ENCODE measurements at regions not wholly inside any gene's neighbourhood (a gene's known extent, or its start where the extent isn't known, plus 50 kb on each side); places are given as distances from the start of the nearest gene placed in this dataset.

DNA sequence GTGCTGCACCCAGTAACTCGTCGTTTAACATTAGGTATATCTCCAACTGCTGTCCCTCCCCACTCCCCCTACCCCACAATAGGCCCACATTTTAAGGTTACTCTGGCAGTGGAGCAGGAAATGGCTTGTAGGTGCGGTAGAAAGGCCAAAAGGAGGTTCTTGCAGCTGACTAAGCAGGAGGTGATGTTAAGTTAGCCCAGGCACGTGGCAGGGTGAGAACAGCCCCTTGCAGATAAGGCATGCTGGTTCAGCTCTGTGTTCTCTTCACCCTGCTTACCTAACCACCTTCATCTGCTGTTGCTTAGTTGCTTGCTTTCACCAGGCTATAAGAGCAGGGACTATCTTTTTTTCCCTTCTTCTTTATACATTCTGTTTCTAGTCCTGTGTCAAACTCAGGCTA is 1082.8 kb upstream of the RBFOX1 start:
- Histone ChIP-seq H3K4me2 (ENCODE audit: low read length) (no peak overlapping the region), H4K20me1 (ENCODE audit: insufficient read depth, low read length) (no peaks in the 10 kb centered on the region), H3K4me1 (ENCODE audit: low read length) (no peaks in the 10 kb centered on the region), H3K9me3 (ENCODE audit: insufficient read depth, low read length) (no peaks in the 10 kb centered on the region), H3K36me3 (replicated peaks; ENCODE audit: low read depth, low read length) (no peaks in the 10 kb centered on the region), H3K27ac (ENCODE audit: low read length) (no peak overlapping the region), H3K27me3 (ENCODE audit: low read depth, low read length) (no peaks in the 10 kb centered on the region), H3K4me3 (ENCODE audit: low read length) (no peak overlapping the region), H3K9ac (ENCODE audit: low read length) (no peak overlapping the region), H3K79me2 (ENCODE audit: low read length) (no peaks in the 10 kb centered on the region), H2AFZ (ENCODE audit: low read depth, low read length) (no peak overlapping the region)
- TF ChIP-seq EZH2phosphoT487 (IDR thresholded peaks at IDR 0.05; ENCODE audit: low read depth) = no peak
- TF ChIP-seq, protein P1, sequence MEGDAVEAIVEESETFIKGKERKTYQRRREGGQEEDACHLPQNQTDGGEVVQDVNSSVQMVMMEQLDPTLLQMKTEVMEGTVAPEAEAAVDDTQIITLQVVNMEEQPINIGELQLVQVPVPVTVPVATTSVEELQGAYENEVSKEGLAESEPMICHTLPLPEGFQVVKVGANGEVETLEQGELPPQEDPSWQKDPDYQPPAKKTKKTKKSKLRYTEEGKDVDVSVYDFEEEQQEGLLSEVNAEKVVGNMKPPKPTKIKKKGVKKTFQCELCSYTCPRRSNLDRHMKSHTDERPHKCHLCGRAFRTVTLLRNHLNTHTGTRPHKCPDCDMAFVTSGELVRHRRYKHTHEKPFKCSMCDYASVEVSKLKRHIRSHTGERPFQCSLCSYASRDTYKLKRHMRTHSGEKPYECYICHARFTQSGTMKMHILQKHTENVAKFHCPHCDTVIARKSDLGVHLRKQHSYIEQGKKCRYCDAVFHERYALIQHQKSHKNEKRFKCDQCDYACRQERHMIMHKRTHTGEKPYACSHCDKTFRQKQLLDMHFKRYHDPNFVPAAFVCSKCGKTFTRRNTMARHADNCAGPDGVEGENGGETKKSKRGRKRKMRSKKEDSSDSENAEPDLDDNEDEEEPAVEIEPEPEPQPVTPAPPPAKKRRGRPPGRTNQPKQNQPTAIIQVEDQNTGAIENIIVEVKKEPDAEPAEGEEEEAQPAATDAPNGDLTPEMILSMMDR (IDR thresholded peaks at IDR 0.05; ENCODE audit: low read depth, low read length) = no peak

DNA sequence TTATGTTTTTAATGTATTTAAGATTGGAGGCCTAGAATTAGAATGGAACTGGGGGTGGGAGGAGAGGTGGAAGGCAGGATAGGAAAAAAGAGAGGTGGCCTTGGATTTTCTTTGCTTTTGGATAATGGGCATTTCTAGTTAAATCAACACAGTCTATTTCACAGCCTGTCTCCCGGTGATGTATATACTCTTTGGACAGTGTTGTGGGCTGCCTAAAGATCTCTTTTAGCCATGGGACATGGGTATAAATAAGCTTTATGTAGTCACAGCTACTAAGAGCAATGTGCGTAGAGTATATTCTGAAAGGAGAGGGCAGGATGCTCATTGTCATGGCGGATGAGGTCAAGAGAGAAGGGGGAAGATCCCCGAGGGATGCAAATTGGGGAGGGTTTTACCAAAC is 1084.4 kb upstream of the RBFOX1 start:
- TF ChIP-seq, protein P1 (IDR thresholded peaks at IDR 0.05; ENCODE audit: low read depth, low read length) = no peak
- no peak for TF ChIP-seq EZH2phosphoT487 (IDR thresholded peaks at IDR 0.05; ENCODE audit: low read depth)
- H3K79me2 ChIP-seq (ENCODE audit: low read length) = no peaks in the 10 kb centered on the region
- no peak overlapping the region for H3K9ac ChIP-seq (ENCODE audit: low read length)
- no peaks in the 10 kb centered on the region for H3K27me3 ChIP-seq (ENCODE audit: low read depth, low read length)
- no peak overlapping the region for H3K4me2 ChIP-seq (ENCODE audit: low read length)
- H3K9me3 ChIP-seq (ENCODE audit: insufficient read depth, low read length) = no peaks in the 10 kb centered on the region
- no peaks in the 10 kb centered on the region for H3K4me1 ChIP-seq (ENCODE audit: low read length)
- H3K36me3 ChIP-seq (replicated peaks; ENCODE audit: low read depth, low read length) = no peaks in the 10 kb centered on the region
- H3K4me3 ChIP-seq (ENCODE audit: low read length) = no peak overlapping the region
- H3K27ac ChIP-seq (ENCODE audit: low read length) = no peak overlapping the region
- H2AFZ ChIP-seq (ENCODE audit: low read depth, low read length) = no peak overlapping the region
- no peaks in the 10 kb centered on the region for H4K20me1 ChIP-seq (ENCODE audit: insufficient read depth, low read length)

DNA sequence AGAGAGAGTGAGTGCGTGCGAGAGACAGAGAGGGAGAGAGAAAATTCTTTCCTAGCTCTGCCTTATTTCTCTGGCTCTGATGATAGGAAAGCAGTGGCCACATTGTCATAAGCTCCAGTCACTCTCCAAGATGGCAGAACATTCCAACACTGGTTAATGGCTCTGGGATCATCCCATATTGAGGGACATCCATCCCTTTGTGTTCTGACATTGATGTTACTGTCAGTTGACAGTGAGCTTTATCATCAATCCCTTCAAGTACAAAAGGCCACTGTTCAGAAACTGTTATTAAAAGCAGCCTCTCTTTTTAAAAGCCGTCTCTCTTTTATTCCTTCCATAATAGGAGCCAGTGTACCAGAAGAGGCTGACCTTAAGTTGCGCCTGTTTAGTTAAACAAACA is 1084.9 kb upstream of the RBFOX1 start:
- Histone ChIP-seq H3K4me3 (ENCODE audit: low read length) (no peak overlapping the region), H3K36me3 (replicated peaks; ENCODE audit: low read depth, low read length) (no peaks in the 10 kb centered on the region), H2AFZ (ENCODE audit: low read depth, low read length) (no peak overlapping the region), H3K79me2 (ENCODE audit: low read length) (no peaks in the 10 kb centered on the region), H3K4me2 (ENCODE audit: low read length) (no peak overlapping the region), H3K9ac (ENCODE audit: low read length) (no peak overlapping the region), H4K20me1 (ENCODE audit: insufficient read depth, low read length) (no peaks in the 10 kb centered on the region), H3K27ac (ENCODE audit: low read length) (no peak overlapping the region), H3K4me1 (ENCODE audit: low read length) (no peaks in the 10 kb centered on the region), H3K27me3 (ENCODE audit: low read depth, low read length) (no peaks in the 10 kb centered on the region), H3K9me3 (ENCODE audit: insufficient read depth, low read length) (no peaks in the 10 kb centered on the region)
- no peak for TF ChIP-seq EZH2phosphoT487 (IDR thresholded peaks at IDR 0.05; ENCODE audit: low read depth)
- TF ChIP-seq, protein P1 (IDR thresholded peaks at IDR 0.05; ENCODE audit: low read depth, low read length) = no peak

DNA sequence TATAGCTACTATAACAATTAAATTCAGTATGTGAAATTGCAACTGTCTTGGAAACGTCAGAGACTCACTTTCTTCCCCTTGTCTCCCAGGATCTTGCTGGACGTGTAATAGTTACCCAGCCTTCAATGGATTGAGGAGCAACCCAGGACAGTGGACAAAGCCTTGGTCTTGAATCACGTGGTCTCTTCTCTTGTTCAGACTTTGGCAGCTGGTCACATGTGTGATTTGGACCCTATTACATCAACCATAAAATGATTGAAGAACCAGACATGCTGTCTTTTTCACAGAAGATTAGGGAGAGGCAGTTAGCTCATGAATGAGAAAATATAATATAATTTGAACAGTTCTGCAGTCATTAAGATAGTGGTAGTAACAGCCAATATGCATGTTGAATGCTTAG is 1085.5 kb upstream of the RBFOX1 start:
- H3K4me1 ChIP-seq (ENCODE audit: low read length) = no peaks in the 10 kb centered on the region
- no peaks in the 10 kb centered on the region for H4K20me1 ChIP-seq (ENCODE audit: insufficient read depth, low read length)
- no peak overlapping the region for H2AFZ ChIP-seq (ENCODE audit: low read depth, low read length)
- H3K4me3 ChIP-seq (ENCODE audit: low read length) = no peak overlapping the region
- no peaks in the 10 kb centered on the region for H3K36me3 ChIP-seq (replicated peaks; ENCODE audit: low read depth, low read length)
- H3K4me2 ChIP-seq (ENCODE audit: low read length) = no peak overlapping the region
- no peaks in the 10 kb centered on the region for H3K27me3 ChIP-seq (ENCODE audit: low read depth, low read length)
- no peaks in the 10 kb centered on the region for H3K79me2 ChIP-seq (ENCODE audit: low read length)
- no peak overlapping the region for H3K9ac ChIP-seq (ENCODE audit: low read length)
- TF ChIP-seq EZH2phosphoT487 (IDR thresholded peaks at IDR 0.05; ENCODE audit: low read depth) = no peak
- TF ChIP-seq, protein P1 (IDR thresholded peaks at IDR 0.05; ENCODE audit: low read depth, low read length) = no peak
- no peaks in the 10 kb centered on the region for H3K9me3 ChIP-seq (ENCODE audit: insufficient read depth, low read length)
- H3K27ac ChIP-seq (ENCODE audit: low read length) = no peak overlapping the region
